CD14-positive monocyte (primary cell): ENCODE measurements at regions not wholly inside any gene's neighbourhood (a gene's known extent, or its start where the extent isn't known, plus 50 kb on each side); places are given as distances from the start of the nearest gene placed in this dataset.

Experiments
- DNase-seq, 3 donors: peaks; one replicate each; pipeline ENCODE4 v3.0.0-alpha.2; 2011 to 2022
- H2AFZ ChIP-seq: 2 replicates; pipeline ENCODE4 v1.6.0; 2012; ENCODE audit warnings: mild to moderate bottlenecking, low read depth, low read length, inconsistent platforms; ENCODE audit not compliant: insufficient read depth, poor library complexity, severe bottlenecking
- H3K27ac ChIP-seq, 2 donors: 1 replicate in 1 of 2; 2 replicates in 1 of 2; pipeline ENCODE4 v1.5.1; 2012 to 2013; ENCODE audit warnings: low read length in 2 of 2, control low read depth in 1 of 2, inconsistent platforms in 1 of 2, low read depth in 1 of 2, mild to moderate bottlenecking in 1 of 2
- H3K27me3 ChIP-seq, 2 donors: one replicate each; pipeline versions ENCODE4 v1.6.0 to v1.6.1; 2011 to 2013; ENCODE audit warnings: low read length in 2 of 2; ENCODE audit not compliant: control insufficient read depth in 2 of 2, insufficient read depth in 2 of 2
- H3K36me3 ChIP-seq, 2 donors: replicated peaks in 1 of 2; 1 replicate in 1 of 2; 2 replicates in 1 of 2; pipeline versions ENCODE4 v1.5.1 to v1.6.1; 2012 to 2013; ENCODE audit warnings: low read length in 2 of 2, control low read depth in 1 of 2, inconsistent platforms in 1 of 2, mild to moderate bottlenecking in 1 of 2; ENCODE audit not compliant: insufficient read depth in 2 of 2, control insufficient read depth in 1 of 2
- H3K4me1 ChIP-seq, 2 donors: 1 replicate in 1 of 2; 2 replicates in 1 of 2; pipeline versions ENCODE4 v1.5.1 to v1.6.1; 2012 to 2013; ENCODE audit warnings: low read length in 2 of 2, control low read depth in 1 of 2, inconsistent platforms in 1 of 2, mild to moderate bottlenecking in 1 of 2, moderate library complexity in 1 of 2; ENCODE audit not compliant: insufficient read depth in 2 of 2, control insufficient read depth in 1 of 2
- H3K4me2 ChIP-seq: replicated peaks from 2 replicates; pipeline ENCODE3; 2012; ENCODE audit warnings: low read length, moderate library complexity, mild to moderate bottlenecking; ENCODE audit not compliant: poor library complexity, severe bottlenecking; ENCODE audit errors: extremely low read depth
- H3K4me3 ChIP-seq, 3 experiments: fragments of 200-600 bp in 1 of 3; sonication (generic) in 1 of 3; replicated peaks in 1 of 3; 1 replicate in 2 of 3; 2 replicates in 1 of 3; pipeline ENCODE4 v1.5.1; 2011 to 2013; ENCODE audit warnings: low read length in 3 of 3, mild to moderate bottlenecking in 3 of 3, control low read depth in 2 of 3, low read depth in 2 of 3, inconsistent platforms in 1 of 3, moderate library complexity in 1 of 3
- H3K79me2 ChIP-seq: 2 replicates; pipeline ENCODE4 v1.6.0; 2012; ENCODE audit warnings: mild to moderate bottlenecking, control low read depth, inconsistent platforms, low read length, moderate library complexity; ENCODE audit not compliant: insufficient read depth
- H3K9ac ChIP-seq: 2 replicates; pipeline ENCODE4 v1.6.0; 2017; ENCODE audit warnings: low read length, mild to moderate bottlenecking; ENCODE audit not compliant: insufficient read depth, poor library complexity, severe bottlenecking
- H3K9me3 ChIP-seq, 2 donors: replicated peaks in 1 of 2; 1 replicate in 1 of 2; 2 replicates in 1 of 2; pipeline versions ENCODE4 v1.5.1 to v1.6.1; 2012 to 2013; ENCODE audit warnings: low read length in 2 of 2, control low read depth in 1 of 2; ENCODE audit not compliant: control insufficient read depth in 1 of 2, insufficient read depth in 1 of 2
- H4K20me1 ChIP-seq: 2 replicates; pipeline ENCODE4 v1.6.0; 2012; ENCODE audit warnings: mild to moderate bottlenecking, low read length, control low read depth, moderate library complexity; ENCODE audit not compliant: insufficient read depth
- H3K27ac Mint-ChIP-seq, 7 donors: one replicate each; pipeline ENCODE4 v1.8.0; 2020; ENCODE audit warnings: mild to moderate bottlenecking in 7 of 7, mixed read lengths in 7 of 7, moderate library complexity in 6 of 7, inconsistent platforms in 2 of 7
- H3K27me3 Mint-ChIP-seq, 3 donors: one replicate each; pipeline ENCODE4 v1.8.0; 2021 to 2022; ENCODE audit warnings: low read depth in 3 of 3, mild to moderate bottlenecking in 3 of 3, mixed read lengths in 3 of 3, moderate library complexity in 3 of 3, inconsistent platforms in 1 of 3
- H3K36me3 Mint-ChIP-seq, 2 donors: one replicate each; pipeline ENCODE4 v1.8.0; 2020; ENCODE audit warnings: mixed read lengths in 2 of 2, inconsistent platforms in 1 of 2, mild to moderate bottlenecking in 1 of 2
- H3K4me1 Mint-ChIP-seq: one replicate; pipeline ENCODE4 v1.8.0; 2020; ENCODE audit warnings: mild to moderate bottlenecking, mixed read lengths
- H3K4me3 Mint-ChIP-seq, 2 donors: one replicate each; pipeline ENCODE4 v1.8.0; 2020; ENCODE audit warnings: mild to moderate bottlenecking in 2 of 2, mixed read lengths in 2 of 2, moderate library complexity in 1 of 2
- H3K9me3 Mint-ChIP-seq, 7 donors: one replicate each; pipeline ENCODE4 v1.8.0; 2020 to 2022; ENCODE audit warnings: mixed read lengths in 7 of 7, mild to moderate bottlenecking in 6 of 7, moderate library complexity in 6 of 7, inconsistent platforms in 2 of 7
- CTCF ChIP-seq: fragments of 200-600 bp; IDR thresholded peaks from one replicate; pipeline ENCODE4 v1.8.0; 2022; ENCODE audit warnings: antibody characterized with exemption, mild to moderate bottlenecking
- WGBS: methylation state at CpG from one replicate; pipeline ENCODE4 v1.1.5; 2013; ENCODE audit warnings: missing lambda C conversion rate; ENCODE audit not compliant: insufficient coverage; 5-methylcytosine and 5-hydroxymethylcytosine counted together
- intact Hi-C, 2 donors: fragments of 100-400 bp; cut with micrococcal nuclease; formaldehyde crosslinking; loops; one replicate each; pipeline versions ENCODE4 v1.15.0 to v1.15.1; 2023

GRCh38 chr13:97855570-97856303, 97.7 kb upstream of the IPO5 start:
- Mint-ChIP-seq H3K36me3 (no peaks in the 10 kb centered on the region), H3K4me3 (no peak overlapping the region), H3K9me3 (peaks cover 0 to 12% (median 7%) of the 10 kb centered on the region in 7 donors), H3K27ac (no peak overlapping the region), H3K4me1 (peaks cover 4% of the 10 kb centered on the region), H3K27me3 (peaks cover 0 to 6% (median 4%) of the 10 kb centered on the region in 3 donors)
- no peak overlapping the region for H3K27ac ChIP-seq
- no peaks in the 10 kb centered on the region for H3K4me1 ChIP-seq
- intact Hi-C loops = loop anchor here in 1 of 2 donors (5.0 kb wide), 1 partner anchor 817 kb away; no protein-coding TSS in a partner anchor
- peak in 2 of 3 donors; percentile 1 to 13 for DNase-seq
- H3K4me3 ChIP-seq = no peak overlapping the region
- WGBS = 55% methylated on average over 8 of the region's 13 CpGs
- no peaks in the 10 kb centered on the region for H4K20me1 ChIP-seq
- H3K27me3 ChIP-seq = no peaks in the 10 kb centered on the region
- no peaks in the 10 kb centered on the region for H3K79me2 ChIP-seq
- no peak overlapping the region for H2AFZ ChIP-seq
- H3K4me2 ChIP-seq = no peak overlapping the region
- no peaks in the 10 kb centered on the region for H3K36me3 ChIP-seq
- H3K9ac ChIP-seq = no peak overlapping the region
- TF ChIP-seq CTCF = peak; percentile 71
- no peaks in the 10 kb centered on the region for H3K9me3 ChIP-seq

GRCh38 chr13:97856304-97856675, 97.2 kb upstream of the IPO5 start:
- Histone ChIP-seq H4K20me1 (no peaks in the 10 kb centered on the region), H3K4me3 (no peak overlapping the region), H3K79me2 (no peaks in the 10 kb centered on the region), H3K4me1 (no peaks in the 10 kb centered on the region), H3K27ac (no peak overlapping the region), H3K4me2 (no peak overlapping the region), H3K9ac (no peak overlapping the region), H3K9me3 (no peaks in the 10 kb centered on the region), H3K36me3 (no peaks in the 10 kb centered on the region), H3K27me3 (no peaks in the 10 kb centered on the region), H2AFZ (no peak overlapping the region)
- H3K4me3 Mint-ChIP-seq = no peak overlapping the region
- H3K36me3 Mint-ChIP-seq = no peaks in the 10 kb centered on the region
- DNase-seq = no peak
- intact Hi-C loops = loop anchor here in 1 of 2 donors (5.0 kb wide), 1 partner anchor 816 kb away; no protein-coding TSS in a partner anchor
- 88% methylated on average over 1 of the region's 4 CpGs for WGBS
- TF ChIP-seq CTCF = no peak
- H3K27me3 Mint-ChIP-seq = peaks cover 0 to 5% (median 4%) of the 10 kb centered on the region in 3 donors
- peaks cover 0 to 14% (median 7%) of the 10 kb centered on the region in 7 donors for H3K9me3 Mint-ChIP-seq
- H3K27ac Mint-ChIP-seq = no peak overlapping the region
- H3K4me1 Mint-ChIP-seq = peaks cover 4% of the 10 kb centered on the region
